RWPE1 (cell line): ENCODE measurements at regions not wholly inside any gene's neighbourhood (a gene's known extent, or its start where the extent isn't known, plus 50 kb on each side); places are given as distances from the start of the nearest gene placed in this dataset.

Experiments used
- CTCF ChIA-PET: fragments of 350-600 bp; sonication (Branson Sonifier 250); formaldehyde crosslinking; extraction: SDS; loops from one replicate; lab custom pipeline; 2021; lab: Yijun Ruan, JAX
- POLR2A ChIA-PET: fragments of 400-600 bp; formaldehyde crosslinking; extraction: SDS; loops from one replicate; lab custom pipeline; 2020; ENCODE audit warnings: antibody characterized with exemption; ENCODE audit not compliant: low non-redundant PET; lab: Yijun Ruan, JAX
- DNase-seq: peaks from one replicate; pipeline ENCODE4 v3.0.0; 2012; ENCODE audit warnings: low spot score
- H3K27ac ChIP-seq: fragments of 450-650 bp; 2 replicates; pipeline ENCODE4 v1.5.1; 2017
- TF ChIP-seq, protein P1 (sequence below): fragments of 450-650 bp; conservative IDR thresholded peaks from 2 replicates; pipeline ENCODE4 v1.5.1; 2017; ENCODE audit warnings: low read depth, mild to moderate bottlenecking

DNA sequence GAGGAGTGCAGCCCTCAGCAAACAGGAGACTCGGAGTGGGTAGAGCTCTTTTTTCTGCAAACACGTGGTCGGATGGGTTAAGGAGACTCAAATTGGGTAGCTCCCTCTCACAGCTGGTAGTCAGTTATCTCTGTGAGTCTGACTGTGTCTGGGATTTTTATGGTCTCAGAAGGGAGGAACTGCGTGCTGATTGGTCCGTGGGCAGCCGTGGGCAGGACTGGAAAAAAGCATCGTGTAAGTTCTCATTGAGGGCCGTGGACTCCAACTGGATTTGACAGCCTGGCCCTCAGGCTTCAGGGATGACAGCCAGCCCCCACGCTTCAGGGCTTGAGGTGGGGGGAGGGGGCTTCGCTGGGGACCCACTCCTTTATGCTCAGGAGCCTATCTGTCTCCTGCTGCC, 463.9 kb downstream of the EPHA3 start:
- TF ChIP-seq, protein P1, sequence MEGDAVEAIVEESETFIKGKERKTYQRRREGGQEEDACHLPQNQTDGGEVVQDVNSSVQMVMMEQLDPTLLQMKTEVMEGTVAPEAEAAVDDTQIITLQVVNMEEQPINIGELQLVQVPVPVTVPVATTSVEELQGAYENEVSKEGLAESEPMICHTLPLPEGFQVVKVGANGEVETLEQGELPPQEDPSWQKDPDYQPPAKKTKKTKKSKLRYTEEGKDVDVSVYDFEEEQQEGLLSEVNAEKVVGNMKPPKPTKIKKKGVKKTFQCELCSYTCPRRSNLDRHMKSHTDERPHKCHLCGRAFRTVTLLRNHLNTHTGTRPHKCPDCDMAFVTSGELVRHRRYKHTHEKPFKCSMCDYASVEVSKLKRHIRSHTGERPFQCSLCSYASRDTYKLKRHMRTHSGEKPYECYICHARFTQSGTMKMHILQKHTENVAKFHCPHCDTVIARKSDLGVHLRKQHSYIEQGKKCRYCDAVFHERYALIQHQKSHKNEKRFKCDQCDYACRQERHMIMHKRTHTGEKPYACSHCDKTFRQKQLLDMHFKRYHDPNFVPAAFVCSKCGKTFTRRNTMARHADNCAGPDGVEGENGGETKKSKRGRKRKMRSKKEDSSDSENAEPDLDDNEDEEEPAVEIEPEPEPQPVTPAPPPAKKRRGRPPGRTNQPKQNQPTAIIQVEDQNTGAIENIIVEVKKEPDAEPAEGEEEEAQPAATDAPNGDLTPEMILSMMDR, result no peak
- ChIA-PET CTCF (interaction anchor here (0.5 kb wide), 1 partner anchor 179 kb away, joined by 4 read pairs; no protein-coding TSS in a partner anchor), POLR2A (no interaction called here)
- peak overlapping the region; percentile 34; the same call in 1 of the 2 replicates for H3K27ac ChIP-seq
- DNase-seq, result no peak

DNA sequence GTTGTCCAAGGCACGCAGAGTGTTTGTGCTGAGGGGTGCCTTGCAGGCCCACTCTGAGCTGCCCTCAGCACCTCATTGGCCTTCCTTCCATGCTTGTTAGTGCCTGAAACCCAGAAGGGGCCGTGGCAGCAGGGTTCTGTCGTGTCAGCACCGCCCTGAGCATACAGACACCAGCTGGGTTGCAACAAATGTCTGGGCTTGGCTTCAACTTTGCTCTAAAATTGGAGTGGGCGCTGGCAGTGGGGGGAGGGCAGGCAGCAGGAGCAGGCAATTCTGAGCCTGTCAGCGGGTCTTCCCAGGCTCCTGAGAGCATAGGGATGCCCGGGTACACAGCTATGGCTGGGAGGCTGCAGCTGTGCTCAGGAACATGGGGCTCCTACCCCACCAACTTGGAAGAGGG, 464.3 kb downstream of the EPHA3 start:
- CTCF ChIA-PET, result interaction anchor here (0.5 kb wide), 1 partner anchor 179 kb away, joined by 4 read pairs; no protein-coding TSS in a partner anchor
- H3K27ac ChIP-seq, result peak overlapping the region; percentile 34; the same call in 1 of the 2 replicates
- POLR2A ChIA-PET, result no interaction called here
- TF ChIP-seq, protein P1, result no peak
- DNase-seq, result no peak

DNA sequence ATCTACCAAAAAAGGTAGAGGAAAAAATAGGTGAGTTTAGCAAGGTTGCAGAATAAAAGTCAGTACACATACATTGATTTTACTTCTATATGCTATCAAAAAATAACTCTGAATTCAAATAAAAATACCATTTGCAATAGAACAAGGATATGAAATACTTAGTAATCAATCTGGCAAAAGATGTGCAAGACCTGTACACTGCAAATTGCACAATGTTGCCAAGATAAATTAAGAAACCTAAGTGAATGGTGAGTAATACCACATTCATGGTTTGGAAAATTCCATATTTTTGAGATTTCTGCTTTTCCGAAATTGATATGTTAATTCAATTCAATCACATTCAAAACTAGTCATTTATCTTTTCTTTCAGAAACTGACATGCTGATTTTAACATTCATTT, 464.8 kb downstream of the EPHA3 start:
- ChIA-PET CTCF (no interaction called here), POLR2A (no interaction called here)
- DNase-seq, result no peak
- TF ChIP-seq, protein P1, result no peak
- peak overlapping the region; percentile 34; the same call in 1 of the 2 replicates for H3K27ac ChIP-seq

DNA sequence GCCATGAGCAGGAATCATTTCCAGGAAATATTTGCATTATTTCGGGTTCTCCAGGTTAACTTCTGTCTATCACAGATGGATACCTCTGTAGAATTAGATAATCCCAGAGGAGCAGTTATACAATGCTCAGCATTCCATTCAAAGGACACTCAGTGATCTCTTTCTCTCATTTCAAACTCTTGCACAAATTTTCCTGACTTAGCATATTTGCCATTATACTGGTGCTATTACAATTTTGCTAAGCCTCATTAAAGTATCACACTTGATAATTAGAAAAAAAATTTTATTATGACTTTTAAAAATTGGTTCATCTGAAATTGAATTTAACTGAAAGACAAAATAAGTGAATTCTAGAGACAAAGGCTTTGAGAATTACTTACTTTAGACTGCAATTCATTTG, 469.0 kb downstream of the EPHA3 start:
- TF ChIP-seq, protein P1, result no peak
- H3K27ac ChIP-seq, result no peak overlapping the region
- CTCF ChIA-PET, result no interaction called here
- POLR2A ChIA-PET, result no interaction called here
- no peak for DNase-seq

DNA sequence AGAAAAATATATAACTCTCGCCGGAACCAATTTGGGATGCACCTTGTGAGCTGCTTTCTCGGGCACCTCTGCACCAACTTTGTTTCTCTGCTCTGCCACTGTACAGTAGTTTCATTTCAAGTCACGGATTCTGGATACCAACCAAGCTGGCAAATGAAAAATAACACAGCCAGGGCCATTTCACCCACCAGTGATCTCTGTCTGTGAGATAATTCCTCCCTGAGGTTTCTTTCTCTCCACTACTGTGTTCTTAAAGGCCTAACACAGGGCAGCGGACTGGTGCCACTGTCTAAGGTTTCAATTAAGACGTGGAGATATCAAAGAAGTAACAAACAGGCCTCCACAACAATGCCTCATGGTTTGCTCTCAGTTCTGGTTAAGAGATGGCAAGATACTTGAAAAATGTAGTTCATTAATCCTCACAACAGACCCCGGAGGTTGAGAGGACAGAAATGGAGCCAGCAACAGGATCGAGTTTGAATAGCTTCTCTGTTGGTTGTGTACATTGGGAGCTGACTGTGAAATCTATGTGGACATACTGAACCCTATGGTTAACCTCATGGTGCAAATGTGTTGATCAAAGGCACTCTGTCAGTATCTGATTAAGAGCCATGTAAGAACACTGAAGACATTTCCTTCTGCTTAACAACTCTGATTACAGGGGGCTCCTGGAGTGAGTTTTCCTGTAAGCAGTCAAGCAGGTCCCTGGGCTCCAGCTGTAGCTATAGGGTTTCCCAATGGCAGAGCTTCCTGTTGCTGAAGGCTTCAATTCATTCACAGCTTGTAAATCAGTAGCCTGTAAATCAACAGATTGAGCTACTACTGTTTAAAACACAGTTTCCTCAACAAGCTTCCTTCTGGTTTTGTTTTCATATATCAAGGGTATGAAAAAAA, 470.5 kb downstream of the EPHA3 start:
- TF ChIP-seq, protein P1, result no peak
- ChIA-PET POLR2A (no interaction called here), CTCF (no interaction called here)
- no peak overlapping the region for H3K27ac ChIP-seq
- DNase-seq, result no peak

DNA sequence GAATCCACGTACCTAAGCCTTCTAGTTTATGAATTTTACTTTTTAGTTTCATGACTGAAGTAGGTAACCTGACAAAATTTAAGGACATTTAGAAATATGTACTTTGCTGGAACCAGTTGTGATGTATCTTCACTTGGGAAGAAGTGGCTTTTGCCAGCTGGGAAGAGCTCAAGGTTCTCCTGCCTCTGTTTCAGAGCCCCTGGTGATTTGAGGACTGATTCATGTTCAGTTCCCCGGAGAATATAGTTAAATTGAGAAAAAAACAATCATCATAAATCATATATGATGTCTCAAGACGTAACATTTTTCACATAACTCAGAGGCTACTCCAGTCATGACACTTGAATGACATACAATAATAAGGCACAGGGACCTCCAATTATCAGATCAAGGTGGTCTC, 473.4 kb downstream of the EPHA3 start:
- CTCF ChIA-PET, result no interaction called here
- TF ChIP-seq, protein P1, result no peak
- POLR2A ChIA-PET, result no interaction called here
- no peak overlapping the region for H3K27ac ChIP-seq
- DNase-seq, result no peak
